GM19455 (cell line): ENCODE measurements at regions not wholly inside any gene's neighbourhood (a gene's known extent, or its start where the extent isn't known, plus 50 kb on each side); places are given as distances from the start of the nearest gene placed in this dataset.

Experiments used
- ATAC-seq: cut with Tn5 transposase; IDR thresholded peaks from one replicate; pipeline ENCODE4 v1.9.1; 2021; ENCODE audit not compliant: unreplicated experiment

DNA sequence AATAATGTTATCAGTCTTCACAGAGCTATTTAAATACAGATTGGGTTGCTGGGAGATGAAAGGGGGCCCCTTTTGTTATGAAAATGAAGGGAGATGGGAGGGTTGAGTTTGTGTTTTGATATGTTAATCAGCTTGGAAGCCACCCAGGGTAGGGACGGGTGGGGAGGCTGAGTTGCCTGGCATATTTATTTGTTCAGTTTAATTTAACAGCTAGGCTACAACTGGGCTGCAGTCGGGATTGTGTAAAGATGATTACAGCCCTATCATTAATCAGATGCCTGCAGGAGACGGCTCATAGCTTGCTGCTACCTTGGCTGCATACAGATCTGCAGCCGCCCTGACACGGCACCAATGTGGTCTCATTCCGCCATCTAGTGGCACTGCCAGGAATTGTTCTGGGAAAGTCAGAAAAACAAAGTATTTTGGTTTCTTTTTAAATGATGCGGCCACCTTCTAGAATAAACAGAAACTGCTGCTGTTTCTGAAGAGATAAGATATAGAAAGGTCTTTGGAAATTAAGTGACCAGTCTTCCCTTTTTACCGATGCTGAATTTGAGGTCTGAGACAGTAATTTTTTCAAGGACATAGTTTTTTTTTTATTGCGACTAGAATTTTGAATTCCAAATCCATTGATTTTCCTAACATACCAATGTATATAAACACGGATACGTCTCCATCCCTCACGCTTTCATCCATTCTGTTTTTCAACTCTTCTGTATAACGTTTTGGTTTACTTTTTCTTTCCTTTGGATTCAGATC is 458.0 kb upstream of the ASIC2 start:
- no peak for ATAC-seq

DNA sequence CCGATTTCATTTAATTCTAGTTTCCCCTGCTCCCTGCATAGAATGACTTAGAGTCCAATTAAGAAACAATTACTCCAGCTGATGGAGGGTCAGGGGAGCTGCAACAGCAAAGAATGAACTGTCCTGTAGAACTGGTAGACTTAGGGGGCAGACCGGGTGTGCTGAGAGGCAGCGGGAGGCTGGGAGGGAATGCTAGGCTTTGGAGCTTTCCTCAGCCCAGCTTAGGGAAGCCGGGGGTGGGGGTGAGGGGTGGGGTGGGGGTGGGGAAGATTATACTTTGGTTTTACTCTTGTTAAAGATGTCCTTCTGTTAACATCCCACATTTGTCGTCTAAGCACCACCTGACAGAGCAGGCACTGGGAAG is 458.6 kb upstream of the ASIC2 start:
- no peak for ATAC-seq

DNA sequence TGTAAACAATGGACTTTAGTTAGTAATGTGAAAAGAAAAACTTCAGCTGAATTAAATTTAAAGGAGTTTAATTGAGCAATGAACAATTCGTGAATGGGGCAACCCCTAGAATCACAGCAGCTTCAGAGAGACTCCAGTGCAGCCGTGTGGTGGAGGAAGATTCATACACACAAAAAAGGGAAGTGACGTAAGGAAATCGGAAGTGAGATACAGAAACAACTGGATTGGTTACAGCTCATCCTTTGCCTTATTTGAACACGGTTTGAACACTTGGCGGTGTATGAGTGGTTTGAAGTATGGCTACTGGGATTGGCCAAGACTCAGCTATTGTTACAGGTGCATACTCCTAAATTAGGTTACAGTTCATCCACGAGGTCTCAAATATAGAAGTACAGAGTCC is 460.4 kb upstream of the ASIC2 start:
- ATAC-seq: no peak

DNA sequence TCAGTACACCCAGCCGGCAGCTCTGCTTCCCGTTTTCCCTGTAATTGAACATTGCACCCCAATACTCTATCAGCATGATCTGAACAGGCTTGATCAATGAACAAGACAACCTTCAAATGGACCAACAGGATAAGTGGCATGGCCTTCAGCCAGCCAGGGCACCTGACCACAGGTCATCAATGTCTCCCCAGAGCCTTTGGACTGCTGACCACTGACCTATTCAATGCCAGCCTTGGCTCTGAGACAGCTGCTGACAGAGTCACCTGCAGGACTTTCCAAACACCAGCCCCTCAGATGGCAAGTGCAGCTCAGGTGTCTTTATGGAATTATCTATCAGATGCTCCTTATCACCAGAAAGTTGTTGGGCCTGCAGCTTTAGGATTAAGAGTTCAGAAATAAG is 462.9 kb upstream of the ASIC2 start:
- no peak for ATAC-seq

DNA sequence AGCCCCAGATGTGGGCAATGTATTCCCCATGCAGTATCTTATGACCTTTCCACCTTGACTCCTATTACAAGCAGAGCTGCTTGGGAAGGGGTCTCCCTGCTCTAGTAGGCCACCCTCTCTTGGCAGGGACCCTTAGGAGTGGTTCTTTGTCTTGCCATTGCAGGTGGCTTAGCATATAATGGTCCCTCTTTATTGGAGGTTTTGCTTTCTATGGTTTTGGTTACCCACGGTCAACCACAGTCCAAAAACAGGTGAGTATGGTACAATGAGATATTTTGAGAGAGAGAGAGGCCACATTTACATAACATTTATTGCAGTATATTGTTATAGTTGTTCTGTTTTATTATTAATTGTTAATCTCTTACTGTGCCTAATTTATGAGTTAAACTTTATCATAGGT is 472.8 kb upstream of the ASIC2 start:
- ATAC-seq: no peak

DNA sequence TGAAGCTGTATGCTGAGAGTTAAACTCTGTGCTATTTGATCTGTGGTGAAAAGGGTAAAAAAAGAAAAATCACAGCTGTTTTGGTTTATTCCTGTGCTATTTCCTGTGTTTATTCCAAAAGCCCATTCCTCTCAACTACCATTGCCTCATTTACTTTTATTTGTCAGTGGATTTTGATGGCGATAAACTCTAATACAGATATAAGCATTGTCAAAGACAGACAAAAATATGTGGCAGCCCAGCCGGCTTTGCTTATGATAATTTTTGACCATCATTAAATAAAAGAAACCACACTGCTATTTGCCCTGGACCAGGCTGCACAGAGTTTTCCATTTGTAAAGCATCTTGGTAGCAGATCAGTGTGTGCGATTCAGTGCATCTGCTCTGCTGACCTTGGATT is 473.6 kb upstream of the ASIC2 start:
- no peak for ATAC-seq

DNA sequence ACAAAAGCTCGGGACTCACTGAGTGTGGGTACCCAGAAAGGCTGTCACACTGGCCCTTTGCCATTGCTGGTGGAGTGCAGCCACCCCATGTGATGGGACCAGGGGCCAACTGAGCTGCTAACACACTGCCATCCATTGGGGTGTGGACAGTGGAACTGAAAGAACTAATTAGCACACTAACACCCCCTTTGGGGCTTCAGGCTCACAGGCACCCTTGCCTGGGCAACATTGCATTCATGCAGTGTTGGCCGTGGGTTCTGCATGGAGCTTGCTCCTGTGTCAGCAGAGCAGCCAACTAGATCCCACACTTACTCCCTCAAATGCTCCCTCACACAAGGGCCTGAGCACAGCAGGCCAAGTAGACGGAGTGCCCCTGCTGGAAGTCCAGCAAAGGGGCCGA is 476.0 kb upstream of the ASIC2 start:
- no peak for ATAC-seq

DNA sequence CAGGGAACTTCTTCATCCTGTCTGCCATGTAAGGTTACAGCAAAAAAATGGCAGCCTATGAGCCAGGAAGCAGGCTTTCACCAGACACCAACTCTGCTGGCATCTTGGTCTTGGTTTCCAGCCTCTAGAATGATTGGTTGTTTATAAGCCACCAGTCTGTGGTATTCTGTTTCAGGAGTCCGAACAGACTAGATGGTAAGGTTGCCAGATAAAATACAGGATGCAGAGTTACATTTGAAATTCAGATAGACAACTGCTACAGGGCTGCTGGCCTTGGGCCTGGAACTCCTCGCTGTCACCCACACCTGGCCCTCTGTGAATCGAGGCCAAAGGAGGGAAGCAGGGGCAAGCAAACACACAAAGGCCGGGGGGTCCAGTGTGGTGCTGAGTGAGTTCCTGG is 478.8 kb upstream of the CCL2 start:
- no peak for ATAC-seq

DNA sequence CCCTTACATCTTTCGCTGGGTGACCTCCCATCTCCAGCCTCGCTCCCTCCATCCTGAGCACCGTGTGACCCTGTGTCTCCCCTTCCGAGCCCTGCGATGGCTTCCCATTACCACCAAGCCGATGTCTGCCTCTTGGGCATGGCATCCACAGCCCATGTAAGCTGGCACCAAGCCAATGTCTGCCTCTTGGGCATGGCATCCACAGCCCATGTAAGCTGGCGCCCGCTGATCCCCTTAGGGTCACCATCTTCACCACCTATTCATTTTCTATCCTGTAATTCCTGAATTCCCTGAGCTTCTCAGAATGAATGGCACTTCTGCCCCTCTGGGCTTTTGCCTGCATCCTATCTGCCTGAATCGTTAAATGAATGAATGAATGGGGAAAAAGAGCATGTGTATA is 478.2 kb upstream of the CCL2 start:
- no peak for ATAC-seq

DNA sequence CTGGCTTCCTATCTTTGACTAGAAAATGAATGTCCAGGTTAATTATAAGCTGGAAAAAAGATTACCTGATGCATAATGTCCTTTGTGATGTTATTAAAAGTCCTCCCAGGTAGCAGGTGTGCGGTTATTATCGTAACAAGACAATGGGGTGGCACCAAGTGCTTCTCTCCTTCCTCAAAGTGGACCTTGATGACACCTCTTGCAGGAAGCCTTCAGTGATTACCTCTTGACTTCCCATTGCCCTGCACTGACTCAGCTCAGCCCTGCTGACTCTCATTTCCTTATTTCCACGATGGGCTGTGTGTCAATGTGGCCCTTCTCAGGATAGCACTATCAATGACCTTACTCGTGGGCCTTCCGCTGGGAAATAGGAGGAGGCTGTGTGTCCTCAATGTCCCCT is 477.4 kb upstream of the CCL2 start:
- ATAC-seq: no peak

DNA sequence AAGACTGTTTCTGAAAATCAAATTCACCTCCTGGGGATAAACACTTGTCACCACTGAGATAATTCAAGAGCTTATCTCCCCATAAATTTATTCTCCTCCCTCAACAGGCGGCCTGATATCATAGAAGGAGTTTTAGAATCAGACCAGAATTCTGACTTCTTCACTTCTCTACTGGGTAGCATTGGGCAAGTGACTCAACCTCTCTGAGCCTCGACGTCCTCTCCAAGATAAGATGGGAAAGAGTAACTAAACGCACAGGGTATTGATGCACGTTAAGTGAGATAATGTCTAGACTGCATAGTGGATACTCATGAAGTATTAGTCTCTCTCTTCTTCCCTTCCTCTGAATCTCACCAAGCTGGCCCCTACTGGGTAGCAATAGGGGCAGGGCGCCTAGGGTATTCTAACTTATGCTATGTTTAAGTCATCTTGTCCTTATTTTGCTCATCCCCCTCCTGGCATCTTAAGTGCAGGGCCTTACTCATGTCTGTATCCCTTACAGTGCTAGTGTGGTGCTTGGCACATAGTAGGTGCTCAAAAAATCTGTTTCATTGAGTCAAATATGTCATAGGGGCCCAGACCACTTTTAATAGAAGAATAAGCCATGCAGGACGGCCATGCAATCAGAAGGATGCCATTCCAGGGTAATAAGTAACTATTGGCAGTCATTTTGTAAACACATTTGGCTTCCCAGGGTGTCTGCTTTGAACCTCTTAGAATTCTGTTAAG is 476.4 kb upstream of the CCL2 start:
- no peak for ATAC-seq

DNA sequence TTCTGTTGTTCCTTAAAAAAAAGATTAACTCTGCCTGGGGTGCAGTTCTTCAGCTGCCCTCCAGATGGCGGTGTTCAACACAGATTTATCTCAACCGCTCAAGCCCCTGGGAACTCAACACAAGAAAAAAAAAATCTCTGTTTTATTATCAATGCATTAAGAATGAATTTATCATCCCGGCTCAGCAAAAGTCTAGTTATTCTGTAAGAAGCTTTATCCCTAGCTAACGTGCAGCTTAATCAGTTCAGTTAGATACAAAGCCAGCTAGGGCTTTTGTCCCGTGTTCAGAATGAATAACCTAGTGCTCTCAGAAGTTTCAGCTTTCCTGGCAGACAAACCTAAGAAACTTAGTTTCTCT is 475.9 kb upstream of the CCL2 start:
- ATAC-seq: no peak

DNA sequence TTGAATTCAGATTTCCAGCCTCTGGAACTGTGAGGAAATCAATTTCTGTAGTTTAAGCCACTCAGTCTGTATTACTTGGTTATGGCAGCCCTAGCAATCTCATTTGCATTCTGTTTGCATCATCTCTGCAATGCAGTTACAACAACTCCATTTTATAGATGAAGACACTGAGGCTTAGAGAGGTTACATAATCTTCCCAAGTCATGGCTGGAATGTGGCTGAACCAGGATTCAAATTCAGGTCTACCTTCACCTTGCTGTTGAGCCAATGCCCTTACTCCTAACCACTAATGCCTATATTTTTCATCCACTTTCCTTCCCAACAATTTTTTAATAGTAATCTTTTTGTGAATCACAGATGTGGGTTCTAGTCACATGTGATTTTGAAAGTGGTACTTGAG is 469.8 kb upstream of the CCL2 start:
- ATAC-seq: no peak

DNA sequence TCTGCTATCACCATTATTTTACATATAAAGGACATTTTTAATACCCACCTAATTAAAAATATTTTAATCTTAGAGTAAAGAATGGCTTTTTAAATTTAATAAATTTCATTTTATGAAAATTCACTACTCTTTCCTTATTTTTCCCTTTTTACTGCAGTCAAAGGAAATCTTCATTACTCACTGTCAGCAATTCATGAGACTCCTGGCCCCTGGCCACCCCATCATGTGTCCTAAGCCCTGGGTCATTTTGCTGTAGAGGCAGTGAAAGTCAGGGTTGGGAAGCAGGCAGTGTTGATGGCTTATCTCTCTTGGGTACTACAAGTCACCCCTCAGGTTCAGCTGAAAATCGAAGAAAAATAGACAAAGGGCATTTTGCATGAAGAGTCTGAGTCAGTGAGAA is 468.6 kb upstream of the CCL2 start:
- ATAC-seq: no peak

DNA sequence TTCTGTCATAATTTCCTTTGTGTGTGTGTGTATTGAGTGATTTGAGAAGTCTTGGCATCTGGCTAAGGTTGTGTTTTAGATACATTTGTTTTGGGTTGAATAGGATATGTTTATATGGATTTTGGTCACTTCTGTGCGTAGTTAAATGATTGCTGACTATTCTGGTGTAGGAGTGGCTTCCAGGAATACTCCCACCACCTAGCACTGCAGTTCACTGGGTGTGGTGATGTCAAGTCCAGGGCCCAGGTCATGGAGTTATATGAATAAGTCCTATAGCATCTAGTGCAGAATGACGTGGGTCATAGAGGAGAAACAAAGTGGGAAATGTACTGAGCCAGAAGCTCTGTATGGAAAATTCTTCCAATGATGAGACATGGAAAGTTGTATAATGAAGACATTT is 465.4 kb upstream of the CCL2 start:
- no peak for ATAC-seq

DNA sequence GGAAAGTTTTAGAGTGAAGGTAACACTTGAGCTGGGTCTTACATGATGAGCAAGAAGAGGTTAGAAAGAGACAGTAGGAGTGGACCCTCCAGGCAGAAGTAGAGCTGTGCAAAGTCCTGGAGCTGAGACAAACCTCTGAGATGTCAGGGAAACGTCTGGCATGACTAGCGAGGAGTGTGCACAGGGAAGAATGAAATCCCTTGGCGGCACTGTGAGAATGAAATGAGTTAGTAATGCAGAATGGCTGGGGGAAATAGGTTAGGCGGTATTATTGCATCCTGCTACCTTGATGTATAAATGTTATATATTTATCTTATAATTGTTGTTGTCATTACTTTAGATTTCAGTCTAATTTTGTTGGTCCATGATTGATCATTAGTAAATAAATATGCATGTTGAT is 457.9 kb upstream of the CCL2 start:
- no peak for ATAC-seq

DNA sequence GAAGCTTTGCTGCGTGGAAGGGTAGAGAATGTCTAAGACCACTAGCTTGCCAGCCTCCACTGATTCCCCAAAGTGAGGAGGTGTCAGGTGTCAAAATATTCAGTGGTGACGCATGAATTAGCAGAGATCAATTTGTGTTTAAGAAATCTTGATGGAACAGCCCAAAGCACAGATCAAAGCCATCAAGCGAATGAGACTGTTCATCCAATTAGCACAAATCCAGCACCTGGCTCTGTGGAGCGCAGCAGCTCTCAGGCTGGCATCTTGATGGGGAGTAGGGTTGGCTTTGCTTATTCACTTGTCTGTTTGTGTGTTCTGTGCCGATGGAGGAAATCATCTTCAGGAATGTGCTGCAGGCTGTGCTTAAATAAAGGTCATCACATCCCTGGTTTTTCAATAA is 456.8 kb upstream of the CCL2 start:
- ATAC-seq: no peak

DNA sequence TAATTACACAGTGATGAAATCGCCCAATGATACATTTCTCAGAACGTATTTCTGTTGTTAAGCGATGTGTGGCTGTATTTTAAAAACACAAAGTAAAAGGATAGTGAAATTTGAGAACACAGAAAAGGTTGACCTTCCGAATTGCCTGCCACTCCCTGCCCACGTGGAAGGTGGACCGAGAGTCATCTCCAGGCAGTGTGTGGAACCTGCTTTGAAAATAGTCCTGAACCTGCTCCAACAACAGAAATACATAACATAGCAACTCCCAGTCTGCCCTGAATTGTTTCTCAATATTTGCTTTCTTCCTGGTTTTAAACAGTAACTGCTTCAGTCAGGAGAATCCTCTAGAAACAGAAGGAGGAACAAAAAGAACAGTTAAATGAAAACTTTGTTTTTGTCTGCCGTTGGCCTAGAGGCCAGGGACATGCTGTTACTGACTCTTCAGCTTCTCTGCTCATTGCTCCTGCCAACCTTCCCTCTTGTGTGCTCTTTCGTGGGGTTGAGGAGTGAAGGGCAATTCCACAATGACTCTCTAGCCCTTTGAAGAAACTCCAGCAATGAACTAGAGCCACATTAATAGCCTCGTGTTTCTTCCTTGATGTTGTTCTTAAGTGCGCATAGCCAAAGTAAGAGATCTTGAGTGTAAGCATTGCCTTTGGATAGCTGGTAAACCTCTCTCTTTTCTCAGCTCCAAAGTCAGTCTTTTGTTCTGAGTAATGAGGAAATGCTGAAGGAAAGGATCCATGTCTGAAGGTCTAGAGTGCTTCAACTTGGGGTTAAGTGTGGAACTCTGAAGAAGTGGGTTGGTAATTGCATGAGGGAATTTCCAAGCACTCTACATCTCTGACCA is 452.5 kb upstream of the CCL2 start:
- ATAC-seq: no peak

DNA sequence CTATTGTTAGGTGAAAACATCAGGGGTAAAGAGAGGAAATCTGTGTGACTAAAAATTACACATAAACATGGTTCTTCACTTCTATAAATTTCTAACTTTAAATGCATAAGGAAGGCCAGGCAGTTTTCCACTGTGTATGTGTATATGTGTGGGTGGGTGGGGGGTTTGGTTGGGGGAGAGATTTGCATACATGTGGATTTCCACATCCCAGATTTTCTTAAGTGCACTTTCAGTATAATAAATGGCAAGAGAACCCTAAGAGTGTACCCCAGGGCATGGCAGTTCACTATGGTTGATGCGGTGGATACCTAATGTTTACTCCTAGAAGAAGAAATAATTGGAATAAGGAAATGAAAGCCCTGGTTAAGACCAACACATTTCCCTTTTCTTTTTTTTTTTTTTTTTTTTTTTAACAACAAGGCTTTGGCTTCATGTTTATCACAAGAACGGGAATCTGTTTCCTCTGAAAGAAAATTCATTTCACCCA is 451.8 kb upstream of the CCL2 start:
- no peak for ATAC-seq

DNA sequence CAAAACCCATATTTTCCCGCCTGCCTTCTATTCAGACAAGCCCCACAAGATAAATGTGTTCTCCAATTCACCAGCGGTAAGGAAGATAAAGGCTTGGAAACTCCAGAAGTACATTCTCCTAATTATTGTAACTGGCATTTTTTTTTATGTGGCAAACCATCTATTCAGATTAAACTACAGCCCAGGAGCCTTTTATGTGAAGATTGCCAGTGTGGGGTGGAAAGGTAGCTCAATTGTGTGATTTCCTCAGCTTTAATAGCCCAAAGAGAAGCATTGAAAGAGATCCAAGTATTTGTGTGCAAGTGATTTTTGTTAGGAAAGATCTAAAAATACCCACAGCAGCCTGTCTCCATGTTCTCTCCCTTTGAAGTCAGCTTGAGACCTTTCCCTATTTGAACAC is 451.4 kb upstream of the CCL2 start:
- ATAC-seq: no peak

DNA sequence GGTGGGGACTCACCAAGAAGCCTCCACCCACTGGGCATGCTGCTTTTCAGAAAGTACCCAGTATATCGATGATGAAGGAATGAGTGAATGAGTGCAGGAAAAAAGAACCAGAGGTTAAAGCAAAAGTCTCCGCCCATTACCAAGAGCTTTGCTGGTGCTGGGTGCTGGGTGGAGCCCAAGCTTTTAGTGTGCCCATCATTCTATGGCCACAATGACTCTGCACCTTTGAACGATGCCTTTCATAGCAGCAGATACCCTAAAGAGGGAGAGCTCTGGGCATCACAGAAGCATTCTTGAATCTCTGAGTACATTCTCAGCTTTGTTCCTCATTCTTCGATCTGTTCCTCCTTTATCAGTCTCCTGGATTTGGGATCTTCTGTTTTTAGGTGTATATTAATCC is 450.7 kb upstream of the CCL2 start:
- ATAC-seq: no peak

DNA sequence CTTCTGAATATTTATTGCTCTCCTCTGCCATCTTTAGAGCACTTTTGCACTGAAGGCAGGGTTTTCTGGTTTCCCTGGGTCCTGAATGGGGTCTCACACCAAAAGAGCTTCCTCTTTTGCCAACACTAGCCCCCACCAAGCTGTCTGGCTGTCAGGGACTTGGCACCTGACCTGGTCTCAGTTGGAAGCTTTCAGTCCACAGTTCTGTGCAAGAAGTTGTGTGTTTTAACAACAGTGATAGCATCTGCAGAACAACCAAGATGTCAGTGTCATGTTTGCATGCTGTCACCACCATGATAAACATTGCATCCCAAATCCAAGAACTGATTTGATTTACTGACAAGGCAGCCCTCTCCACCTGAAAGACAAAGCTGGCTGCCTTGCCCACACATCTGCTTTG is 448.5 kb upstream of the CCL2 start:
- no peak for ATAC-seq
